Osteoblast (primary cell): ENCODE measurements at regions not wholly inside any gene's neighbourhood (a gene's known extent, or its start where the extent isn't known, plus 50 kb on each side); places are given as distances from the start of the nearest gene placed in this dataset.
"Not testable (repeated sequence)": the region's sequence is repeated elsewhere in the genome, so short reads cannot be mapped to it uniquely, and the experiment has no call there.

Experiments
- DNase-seq: peaks from one replicate; pipeline ENCODE4 v3.0.0; 2011; ENCODE audit warnings: low spot score, mixed read lengths; ENCODE audit not compliant: insufficient read length; ENCODE audit errors: missing footprints
- H2AFZ ChIP-seq: 2 replicates; pipeline ENCODE4 v1.6.0; 2011; ENCODE audit warnings: mild to moderate bottlenecking, low read length
- H3K27ac ChIP-seq: 2 replicates; pipeline ENCODE4 v1.5.1; 2011; ENCODE audit warnings: mild to moderate bottlenecking, low read depth, low read length, moderate library complexity
- H3K27me3 ChIP-seq: 2 replicates; pipeline ENCODE4 v1.6.0; 2012; ENCODE audit warnings: mild to moderate bottlenecking, control low read depth, inconsistent platforms, low read length, moderate library complexity; ENCODE audit not compliant: insufficient read depth
- H3K36me3 ChIP-seq: 2 replicates; pipeline ENCODE4 v1.5.1; 2011; ENCODE audit warnings: mild to moderate bottlenecking, low read length, control low read depth, moderate library complexity; ENCODE audit not compliant: insufficient read depth
- H3K4me1 ChIP-seq: 2 replicates; pipeline ENCODE4 v1.5.1; 2011; ENCODE audit warnings: mild to moderate bottlenecking, low read length, control low read depth, moderate library complexity; ENCODE audit not compliant: insufficient read depth
- H3K4me2 ChIP-seq: 2 replicates; pipeline ENCODE4 v1.6.0; 2011; ENCODE audit warnings: mild to moderate bottlenecking, low read length; ENCODE audit not compliant: insufficient read depth
- H3K4me3 ChIP-seq: fragments of 200-600 bp; sonication (generic); 3 replicates; pipeline ENCODE4 v1.5.1; 2012; ENCODE audit warnings: mild to moderate bottlenecking, low read length, inconsistent platforms; ENCODE audit not compliant: insufficient read depth
- H3K79me2 ChIP-seq: 2 replicates; pipeline ENCODE4 v1.6.0; 2012; ENCODE audit warnings: mild to moderate bottlenecking, low read length, control low read depth, inconsistent platforms; ENCODE audit not compliant: insufficient read depth
- H3K9me3 ChIP-seq: 2 replicates; pipeline ENCODE4 v1.5.1; 2011; ENCODE audit warnings: low read depth, low read length, control low read depth
- H4K20me1 ChIP-seq: 2 replicates; pipeline ENCODE4 v1.6.0; 2012; ENCODE audit warnings: mild to moderate bottlenecking, low read length, control low read depth; ENCODE audit not compliant: insufficient read depth
- CTCF ChIP-seq: IDR thresholded peaks from 2 replicates; pipeline ENCODE4 v1.5.1; 2011; ENCODE audit warnings: mild to moderate bottlenecking, low read depth, low read length, moderate library complexity; ENCODE audit errors: extremely low read depth

GRCh38 chr6:98054453-98054852 is 771.4 kb upstream of the MMS22L start:
- Histone ChIP-seq H3K27me3 (no peaks in the 10 kb centered on the region), H3K4me2 (no peak overlapping the region), H2AFZ (no peak overlapping the region), H3K4me1 (no peaks in the 10 kb centered on the region), H3K36me3 (no peaks in the 10 kb centered on the region), H4K20me1 (no peaks in the 10 kb centered on the region), H3K27ac (no peak overlapping the region), H3K9me3 (no peaks in the 10 kb centered on the region), H3K79me2 (no peaks in the 10 kb centered on the region), H3K4me3 (no peak overlapping the region)
- no peak for TF ChIP-seq CTCF
- DNase-seq: no peak

- Histone ChIP-seq H3K4me1 (no peaks in the 10 kb centered on the region), H3K4me3 (no peak overlapping the region), H3K27ac (no peak overlapping the region), H3K9me3 (no peaks in the 10 kb centered on the region), H2AFZ (no peak overlapping the region), H4K20me1 (no peaks in the 10 kb centered on the region), H3K4me2 (no peak overlapping the region), H3K27me3 (no peaks in the 10 kb centered on the region), H3K36me3 (no peaks in the 10 kb centered on the region), H3K79me2 (no peaks in the 10 kb centered on the region)
- no peak for TF ChIP-seq CTCF
- DNase-seq: no peak
Measured at GRCh38 chr6:98056955-98057354, 773.9 kb upstream of the MMS22L start.

GRCh38 chr6:98067375-98067774 is 767.0 kb upstream of the POU3F2 start:
- TF ChIP-seq CTCF: no peak

GRCh38 chr6:98088537-98088936 is 745.8 kb upstream of the POU3F2 start:
- not testable (repeated sequence) for H3K9me3 ChIP-seq, H3K4me2 ChIP-seq, H3K27ac ChIP-seq, H3K4me3 ChIP-seq, DNase-seq, H2AFZ ChIP-seq, H3K79me2 ChIP-seq, H4K20me1 ChIP-seq, H3K4me1 ChIP-seq, H3K27me3 ChIP-seq, H3K36me3 ChIP-seq

More at GRCh38 chr6:98067375-98067774, 767.0 kb upstream of the POU3F2 start:
- DNase-seq: no peak
- H3K27me3 ChIP-seq: no peaks in the 10 kb centered on the region
- no peak overlapping the region for H3K4me3 ChIP-seq
- H3K79me2 ChIP-seq: no peaks in the 10 kb centered on the region
- H3K36me3 ChIP-seq: no peaks in the 10 kb centered on the region
- H3K9me3 ChIP-seq: peaks cover 2% of the 10 kb centered on the region
- H3K4me2 ChIP-seq: no peak overlapping the region
- no peaks in the 10 kb centered on the region for H4K20me1 ChIP-seq
- no peak overlapping the region for H3K27ac ChIP-seq
- no peak overlapping the region for H2AFZ ChIP-seq
- H3K4me1 ChIP-seq: no peaks in the 10 kb centered on the region
